RWPE2 (cell line): ENCODE measurements at regions not wholly inside any gene's neighbourhood (a gene's known extent, or its start where the extent isn't known, plus 50 kb on each side); places are given as distances from the start of the nearest gene placed in this dataset.

Experiments used
- ATAC-seq: fragments of 200-7000 bp; cut with Tn5 transposase; 3 replicates; pipeline ENCODE4 v1.9.1; 2021; ENCODE audit warnings: low read depth
- DNase-seq: peaks from one replicate; pipeline ENCODE4 v3.0.0-alpha.2; 2020; ENCODE audit warnings: low spot score
- H3K27ac ChIP-seq: fragments of 450-650 bp; 2 replicates; pipeline ENCODE4 v1.5.1; 2017; ENCODE audit warnings: mild to moderate bottlenecking; ENCODE audit not compliant: poor library complexity, severe bottlenecking
- H3K27me3 ChIP-seq: fragments of 250-450 bp; sonication (Bioruptor Pico); 2 replicates; pipeline ENCODE4 v1.5.1; 2021; ENCODE audit warnings: mild to moderate bottlenecking, moderate library complexity; ENCODE audit not compliant: insufficient read depth, poor library complexity, severe bottlenecking
- H3K36me3 ChIP-seq: fragments of 250-450 bp; sonication (Bioruptor Pico); 2 replicates; pipeline ENCODE4 v1.5.1; 2020; ENCODE audit warnings: low read depth, mild to moderate bottlenecking, moderate library complexity
- H3K4me1 ChIP-seq: fragments of 250-450 bp; sonication (Bioruptor Pico); 2 replicates; pipeline ENCODE4 v1.5.1; 2021; ENCODE audit warnings: mild to moderate bottlenecking, moderate library complexity; ENCODE audit not compliant: insufficient read depth, poor library complexity, severe bottlenecking
- H3K4me3 ChIP-seq: fragments of 250-450 bp; sonication (Bioruptor Pico); 2 replicates; pipeline ENCODE4 v1.5.1; 2021; ENCODE audit warnings: mild to moderate bottlenecking, moderate library complexity; ENCODE audit not compliant: severe bottlenecking
- H3K9me3 ChIP-seq: fragments of 250-450 bp; sonication (Bioruptor Pico); 2 replicates; pipeline ENCODE4 v1.5.1; 2021; ENCODE audit warnings: mild to moderate bottlenecking, moderate library complexity; ENCODE audit not compliant: severe bottlenecking
- CTCF ChIP-seq: fragments of 450-650 bp; IDR thresholded peaks from one replicate; pipeline ENCODE4 v1.5.1; 2017; ENCODE audit warnings: mild to moderate bottlenecking, moderate library complexity; ENCODE audit not compliant: poor library complexity, severe bottlenecking

- ATAC-seq (no peak), DNase-seq (no peak)
- no peaks in the 10 kb centered on the region for H3K4me1 ChIP-seq
- no peak overlapping the region for H3K27ac ChIP-seq
- H3K27me3 ChIP-seq: no peaks in the 10 kb centered on the region
- H3K4me3 ChIP-seq: no peak overlapping the region
- no peak for TF ChIP-seq CTCF
- peaks cover 1% of the 10 kb centered on the region for H3K9me3 ChIP-seq
- H3K36me3 ChIP-seq: no peaks in the 10 kb centered on the region
These were observed 145.3 kb upstream of the SGCD start for GRCh38 chr5:156181656-156182055.

GRCh38 chr5:156182174-156182967, 144.6 kb upstream of the SGCD start:
- H3K9me3 ChIP-seq: no peaks in the 10 kb centered on the region
- no peaks in the 10 kb centered on the region for H3K36me3 ChIP-seq
- H3K4me3 ChIP-seq: no peak overlapping the region
- H3K4me1 ChIP-seq: no peaks in the 10 kb centered on the region
- no peak overlapping the region for H3K27ac ChIP-seq
- no peaks in the 10 kb centered on the region for H3K27me3 ChIP-seq
- TF ChIP-seq CTCF: no peak
- ATAC-seq (no peak), DNase-seq (no peak)

DNA sequence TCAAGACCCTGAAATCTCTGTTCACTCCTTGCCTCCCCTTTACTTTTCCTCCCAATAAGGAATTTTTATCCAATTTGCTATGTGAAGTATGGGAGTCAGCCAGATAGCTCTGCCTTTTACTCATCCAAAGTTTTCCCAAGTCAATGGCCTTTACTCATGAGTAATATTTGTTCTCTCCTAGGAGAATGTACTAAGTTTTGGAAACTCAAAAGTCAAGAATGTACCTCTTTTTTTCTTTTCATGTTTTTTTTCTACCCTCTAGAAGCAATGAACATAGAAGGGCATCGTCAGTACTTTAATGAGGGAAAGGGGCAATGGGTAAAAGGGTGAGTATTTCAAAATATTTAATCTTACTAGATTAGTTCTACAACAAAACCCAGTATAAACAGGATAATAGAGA, 140.2 kb upstream of the SGCD start:
- Histone ChIP-seq H3K27me3 (no peaks in the 10 kb centered on the region), H3K36me3 (no peaks in the 10 kb centered on the region), H3K4me1 (no peaks in the 10 kb centered on the region), H3K4me3 (no peak overlapping the region), H3K9me3 (no peaks in the 10 kb centered on the region), H3K27ac (no peak overlapping the region)
- DNase-seq (no peak), ATAC-seq (peak; percentile 62)
- no peak for TF ChIP-seq CTCF

GRCh38 chr5:156188016-156188415, 138.9 kb upstream of the SGCD start:
- Histone ChIP-seq H3K27ac (no peak overlapping the region), H3K9me3 (no peaks in the 10 kb centered on the region), H3K27me3 (no peaks in the 10 kb centered on the region), H3K4me3 (no peak overlapping the region), H3K4me1 (no peaks in the 10 kb centered on the region), H3K36me3 (no peaks in the 10 kb centered on the region)
- no peak for TF ChIP-seq CTCF
- DNase-seq: no peak
- ATAC-seq: no peak

DNA sequence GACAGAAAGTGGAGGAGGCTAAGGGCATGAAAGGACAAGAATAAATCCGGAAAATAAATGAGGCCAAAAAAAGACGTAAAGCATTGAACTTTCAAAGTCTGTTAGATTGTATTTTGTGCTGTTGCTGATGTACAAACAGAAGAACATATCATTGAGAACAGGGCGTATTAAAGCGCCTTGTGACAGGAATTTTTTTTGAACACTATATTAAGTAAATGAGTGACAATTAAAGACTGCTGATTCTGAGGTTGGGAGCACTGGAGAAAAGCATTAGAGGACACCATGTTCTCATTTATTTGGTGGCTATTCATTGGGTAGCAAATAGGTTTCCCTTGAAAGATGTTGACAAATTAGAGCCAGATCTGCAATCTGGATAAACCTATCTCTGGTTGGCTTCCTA, 137.3 kb upstream of the SGCD start:
- Histone ChIP-seq H3K36me3 (no peaks in the 10 kb centered on the region), H3K4me3 (no peak overlapping the region), H3K27me3 (no peaks in the 10 kb centered on the region), H3K9me3 (no peaks in the 10 kb centered on the region), H3K4me1 (no peaks in the 10 kb centered on the region), H3K27ac (no peak overlapping the region)
- no peak for ATAC-seq
- no peak for TF ChIP-seq CTCF
- DNase-seq: no peak
